HG02981 (cell line): ENCODE measurements at regions not wholly inside any gene's neighbourhood (a gene's known extent, or its start where the extent isn't known, plus 50 kb on each side); places are given as distances from the start of the nearest gene placed in this dataset.
"Not testable (repeated sequence)": the region's sequence is repeated elsewhere in the genome, so short reads cannot be mapped to it uniquely, and the experiment has no call there.

Source experiments
- ATAC-seq: cut with Tn5 transposase; IDR thresholded peaks from one replicate; pipeline ENCODE4 v1.9.1; 2021; ENCODE audit warnings: mild to moderate bottlenecking, moderate library complexity; ENCODE audit not compliant: unreplicated experiment

DNA sequence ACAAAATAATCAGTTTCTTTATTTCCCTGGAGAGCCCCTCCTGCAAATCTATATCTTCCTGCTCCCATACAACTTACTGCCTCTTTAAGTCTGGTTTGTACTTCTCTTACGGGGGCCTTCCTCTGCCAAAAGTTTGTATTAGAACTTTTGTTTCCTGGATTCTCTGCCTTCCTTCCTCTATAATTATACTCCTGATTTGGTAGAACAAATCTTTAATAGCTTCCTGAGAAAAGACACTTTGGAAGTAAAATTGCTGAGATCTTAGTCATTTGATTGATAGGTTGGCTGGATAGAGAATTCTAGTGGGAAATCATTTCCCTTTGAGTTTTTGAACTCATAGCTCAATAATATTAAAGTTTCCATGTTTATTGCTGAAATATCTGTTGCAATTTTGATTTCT is 499.2 kb downstream of the RAB38 start:
- no peak for ATAC-seq

GRCh38 chr11:87666730-87667129 is 508.5 kb downstream of the RAB38 start:
- no peak for ATAC-seq

DNA sequence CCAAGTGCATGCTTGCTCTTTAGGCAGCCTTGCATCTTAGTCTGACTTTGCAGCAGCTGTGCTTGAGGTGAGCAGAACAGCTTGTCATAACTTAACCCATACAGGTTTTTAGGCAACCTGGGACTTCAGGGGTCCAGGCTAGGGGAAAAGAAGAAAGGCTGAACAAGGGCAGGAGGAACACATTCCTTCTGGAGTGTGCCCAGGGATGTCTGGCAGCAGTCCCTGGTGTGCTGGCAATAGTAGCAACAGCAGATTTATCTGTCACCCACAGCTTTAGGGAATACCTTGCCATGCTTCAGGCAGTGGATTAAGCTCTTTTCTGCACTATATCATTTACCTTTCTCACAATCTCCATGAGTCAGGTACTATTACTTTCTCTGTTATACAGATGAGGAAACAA is 513.0 kb downstream of the RAB38 start:
- no peak for ATAC-seq

DNA sequence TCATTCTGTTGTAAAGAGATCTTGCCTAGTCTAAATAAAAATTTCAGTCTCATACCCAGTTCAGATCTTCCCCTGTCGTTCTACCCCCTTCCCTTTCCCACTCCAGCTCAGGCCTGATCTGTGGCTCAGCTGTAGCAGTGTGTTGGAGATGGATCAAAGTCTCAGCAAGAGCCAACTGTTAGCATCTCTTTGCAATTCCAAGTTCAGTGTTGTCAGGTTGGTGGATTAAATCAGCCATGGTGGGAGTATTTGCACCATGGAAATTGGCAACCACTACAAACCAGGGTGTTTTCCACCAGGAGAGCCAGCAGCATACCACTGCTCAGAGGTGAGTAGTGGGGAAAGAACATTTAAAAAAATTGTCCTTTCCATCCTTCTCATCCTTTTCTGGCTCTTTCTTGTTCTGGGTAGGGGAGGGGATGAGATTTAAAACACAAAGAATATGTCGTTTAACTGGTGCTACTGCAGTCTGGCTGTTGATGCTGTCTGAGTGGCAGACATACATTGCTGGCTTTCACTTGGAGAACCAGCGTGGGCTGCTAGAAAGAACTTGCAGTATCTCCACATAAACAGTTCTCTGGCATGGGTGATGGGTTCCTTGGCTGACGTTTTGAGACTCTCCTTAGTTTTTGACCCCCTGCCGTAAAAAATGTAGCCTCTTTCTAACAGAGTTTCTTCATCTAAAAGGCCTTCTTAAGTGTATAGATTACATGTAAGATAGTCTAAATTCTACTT is 514.1 kb downstream of the RAB38 start:
- no peak for ATAC-seq

- no peak for ATAC-seq
Observed at GRCh38 chr11:87659807-87660206, 515.4 kb downstream of the RAB38 start.

- no peak for ATAC-seq
Observed at GRCh38 chr11:87645626-87646025, 529.6 kb downstream of the RAB38 start.

DNA sequence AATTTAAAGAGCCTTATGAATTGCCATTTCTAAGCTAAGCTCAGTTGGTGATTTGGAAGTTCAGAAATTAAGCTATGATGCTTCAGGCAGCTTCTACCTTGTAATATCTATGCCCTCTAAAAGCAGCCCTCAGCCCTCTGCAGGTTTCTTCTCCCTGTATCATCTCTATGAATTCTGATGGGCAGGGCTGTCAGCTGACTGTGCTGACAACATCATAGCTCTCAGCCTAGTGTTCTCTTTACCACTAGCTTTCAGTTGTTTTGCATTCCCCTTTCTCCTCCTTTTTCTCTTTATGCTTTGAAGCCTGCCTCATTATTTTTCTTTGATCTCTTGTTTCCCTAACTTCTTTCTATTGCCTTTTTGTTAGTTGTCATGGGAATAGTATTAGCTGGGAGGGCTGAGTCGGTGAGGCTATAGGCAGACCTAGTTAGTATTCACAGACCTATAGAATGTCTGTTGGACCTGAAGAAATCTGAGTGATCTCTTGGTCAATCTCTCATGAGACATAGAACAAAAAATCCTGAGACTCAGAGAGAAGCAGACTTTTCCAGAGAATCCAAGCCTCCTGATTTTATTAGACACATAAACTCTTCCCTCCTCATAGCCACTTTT is 535.4 kb downstream of the RAB38 start:
- ATAC-seq: no peak

GRCh38 chr11:87635001-87635400 is 540.2 kb downstream of the RAB38 start:
- no peak for ATAC-seq

DNA sequence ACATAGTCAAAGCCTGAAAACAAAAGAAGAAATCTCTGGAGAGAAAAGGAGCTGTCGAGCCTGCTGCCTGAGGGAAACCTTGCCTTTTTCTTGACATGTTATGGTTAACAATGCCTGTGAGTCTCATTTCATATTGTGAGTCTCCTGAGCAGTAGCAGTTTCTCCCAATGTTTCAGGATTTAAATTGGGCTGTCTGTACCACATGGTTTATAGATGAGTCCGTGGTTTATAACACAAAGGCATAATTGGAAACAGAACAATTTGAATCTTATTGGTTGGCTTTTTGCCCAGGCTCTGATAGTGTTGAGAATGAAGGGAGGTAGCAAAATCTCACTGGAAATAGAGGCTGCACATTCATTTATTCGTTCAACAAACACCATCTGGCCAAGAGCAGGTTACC is 540.9 kb downstream of the RAB38 start:
- no peak for ATAC-seq

DNA sequence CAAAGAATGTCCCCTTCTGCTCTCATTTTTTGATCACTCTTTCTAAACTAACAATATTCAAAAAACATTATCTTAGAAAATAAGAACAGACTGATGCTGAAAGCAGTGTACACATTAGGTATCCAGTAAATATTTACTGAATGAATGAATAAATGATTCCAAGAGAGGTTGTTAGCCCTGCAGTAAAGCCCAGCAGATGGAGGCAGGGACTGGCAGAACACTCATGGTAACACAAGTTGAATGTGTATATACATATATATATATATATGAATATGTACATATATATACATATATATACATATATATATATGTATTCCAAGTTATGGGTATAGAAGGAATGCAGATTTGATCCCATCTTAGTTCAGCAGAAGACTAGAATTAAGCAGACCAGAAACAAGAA is 546.3 kb downstream of the RAB38 start:
- ATAC-seq: no peak

GRCh38 chr11:87628026-87628580 is 547.1 kb downstream of the RAB38 start:
- no peak for ATAC-seq

GRCh38 chr11:87623531-87624365 is 551.5 kb downstream of the RAB38 start:
- ATAC-seq: not testable (repeated sequence)

DNA sequence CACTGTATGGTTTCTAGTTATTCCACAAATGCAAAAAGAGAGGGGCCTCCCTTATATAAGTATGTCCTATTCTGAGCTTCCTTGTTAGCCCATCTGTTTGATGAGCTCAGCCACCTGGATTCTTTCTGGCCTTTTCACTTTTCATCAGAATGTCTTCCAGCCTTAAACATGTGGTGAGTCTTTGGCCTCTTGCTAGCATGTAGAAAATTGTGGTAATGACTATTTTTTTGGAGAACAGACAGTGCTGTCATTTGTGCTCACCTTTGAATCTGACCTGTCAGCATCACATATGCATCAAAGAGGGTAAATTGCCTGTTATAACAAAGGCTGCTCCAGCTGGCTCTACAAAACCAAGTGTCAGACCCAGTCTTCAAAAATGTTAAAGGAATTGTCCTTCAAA is 558.7 kb downstream of the RAB38 start:
- ATAC-seq: no peak

DNA sequence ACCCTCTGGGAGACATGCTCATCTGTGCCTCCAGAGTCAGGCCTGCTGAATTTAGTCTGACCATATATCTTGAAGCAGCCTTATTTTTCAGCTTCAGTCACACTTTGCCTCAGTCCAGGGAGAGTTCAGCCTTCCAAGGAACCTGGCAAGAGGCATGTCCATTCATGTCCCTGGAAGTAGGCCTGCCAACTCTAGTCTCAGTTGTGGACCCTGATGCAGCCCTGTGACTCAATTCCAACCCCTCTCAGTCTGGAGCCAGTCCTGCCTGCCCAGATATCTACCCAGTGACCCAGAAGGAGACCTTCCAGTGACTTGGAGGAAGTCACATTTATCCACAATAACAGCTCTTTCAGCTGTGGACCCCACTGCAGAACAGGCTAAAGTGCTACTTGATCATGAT is 566.6 kb downstream of the TMEM135 start:
- ATAC-seq: no peak

- no peak for ATAC-seq
Observed at GRCh38 chr11:87603887-87604286, 566.2 kb downstream of the TMEM135 start.

DNA sequence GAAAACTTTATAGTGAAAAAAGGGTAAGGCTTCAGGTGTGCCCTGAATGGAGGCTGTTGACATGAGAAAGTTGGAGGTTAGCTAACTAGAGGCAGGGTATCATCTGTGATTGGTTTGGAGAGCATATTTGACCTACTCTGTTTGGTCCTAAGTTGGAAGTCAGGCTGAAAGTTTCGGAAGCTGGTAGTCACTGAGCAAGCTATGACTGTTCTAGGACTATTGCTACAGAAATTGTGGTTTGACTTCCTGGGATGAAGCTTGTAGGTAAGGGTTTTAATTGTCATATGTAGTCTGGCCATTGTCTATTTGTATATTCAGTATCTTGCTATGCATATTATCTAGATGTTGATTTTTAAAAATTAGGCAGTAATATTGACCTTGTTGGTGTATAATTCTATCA is 565.0 kb downstream of the TMEM135 start:
- no peak for ATAC-seq

- no peak for ATAC-seq
Observed at GRCh38 chr11:87600938-87601337, 563.2 kb downstream of the TMEM135 start.

DNA sequence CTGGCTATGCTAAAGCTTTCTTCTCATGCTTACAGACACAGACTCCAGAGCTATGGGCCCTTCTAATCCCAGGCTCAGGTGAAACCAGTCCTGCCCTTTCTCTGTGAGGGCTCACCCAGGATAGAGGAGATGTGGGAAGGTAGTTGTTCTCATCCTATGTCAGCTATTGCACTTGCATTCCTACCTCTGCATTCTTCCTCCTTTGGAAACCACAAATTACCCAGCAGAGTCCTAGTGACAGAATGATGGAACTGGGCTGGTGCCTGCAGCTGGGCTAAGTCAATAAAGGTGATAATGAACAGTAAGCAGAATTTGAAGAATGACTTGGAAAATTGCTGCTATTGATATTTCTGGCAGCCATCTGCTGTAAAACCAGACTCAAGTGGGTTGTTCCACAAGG is 560.0 kb downstream of the TMEM135 start:
- ATAC-seq: no peak

GRCh38 chr11:87596176-87596575 is 558.4 kb downstream of the TMEM135 start:
- ATAC-seq: no peak

DNA sequence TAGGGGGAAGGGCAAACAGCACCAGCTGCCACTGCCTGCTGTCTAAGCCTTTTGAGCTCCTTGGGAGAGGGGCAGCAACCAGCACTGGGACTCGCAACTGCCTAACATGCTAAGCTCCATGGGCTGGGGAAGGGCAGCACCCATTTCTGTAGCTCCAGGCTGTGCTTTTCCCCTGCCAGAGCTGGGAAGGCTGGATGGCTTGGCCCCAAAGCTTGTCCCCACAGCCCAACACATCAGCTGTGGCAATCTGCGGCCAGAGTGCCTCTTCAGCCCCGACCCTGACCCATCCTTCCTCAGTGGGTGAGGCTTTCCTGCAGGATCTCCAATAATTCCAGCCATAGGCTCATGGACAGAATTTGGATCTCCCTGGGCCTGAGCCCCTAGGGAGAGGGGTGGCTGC is 551.3 kb downstream of the TMEM135 start:
- no peak for ATAC-seq

- ATAC-seq: not testable (repeated sequence)
Observed at GRCh38 chr11:87585613-87586012, 547.9 kb downstream of the TMEM135 start.

DNA sequence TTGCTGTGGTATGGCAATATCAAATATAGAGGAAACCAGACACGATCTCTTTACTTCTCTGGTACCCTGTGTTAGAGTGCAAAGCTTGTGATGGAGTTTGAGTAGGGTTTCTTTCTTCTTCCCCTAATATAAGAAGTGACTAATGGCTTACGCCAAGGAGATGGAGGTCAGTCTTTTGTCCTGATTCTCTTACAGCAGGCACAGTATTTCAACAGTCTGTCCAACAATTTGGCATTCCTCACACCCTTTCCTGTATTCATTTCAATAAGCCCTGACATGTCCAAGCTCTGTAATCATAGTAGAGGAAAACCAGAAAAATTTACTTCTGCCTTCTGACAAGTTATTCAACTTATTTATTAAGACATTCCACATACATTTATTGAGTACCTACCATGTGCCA is 546.2 kb downstream of the TMEM135 start:
- ATAC-seq: no peak
